ENCODE measurements at regions not wholly inside any gene's neighbourhood (a gene's known extent, or its start where the extent isn't known, plus 50 kb on each side); places are given as distances from the start of the nearest gene placed in this dataset.
"Not testable (repeated sequence)": the region's sequence is repeated elsewhere in the genome, so short reads cannot be mapped to it uniquely, and the experiment has no call there.

- intact Hi-C loops (cut with DNase I) = no loop called here
- TF ChIP-seq, protein P1, sequence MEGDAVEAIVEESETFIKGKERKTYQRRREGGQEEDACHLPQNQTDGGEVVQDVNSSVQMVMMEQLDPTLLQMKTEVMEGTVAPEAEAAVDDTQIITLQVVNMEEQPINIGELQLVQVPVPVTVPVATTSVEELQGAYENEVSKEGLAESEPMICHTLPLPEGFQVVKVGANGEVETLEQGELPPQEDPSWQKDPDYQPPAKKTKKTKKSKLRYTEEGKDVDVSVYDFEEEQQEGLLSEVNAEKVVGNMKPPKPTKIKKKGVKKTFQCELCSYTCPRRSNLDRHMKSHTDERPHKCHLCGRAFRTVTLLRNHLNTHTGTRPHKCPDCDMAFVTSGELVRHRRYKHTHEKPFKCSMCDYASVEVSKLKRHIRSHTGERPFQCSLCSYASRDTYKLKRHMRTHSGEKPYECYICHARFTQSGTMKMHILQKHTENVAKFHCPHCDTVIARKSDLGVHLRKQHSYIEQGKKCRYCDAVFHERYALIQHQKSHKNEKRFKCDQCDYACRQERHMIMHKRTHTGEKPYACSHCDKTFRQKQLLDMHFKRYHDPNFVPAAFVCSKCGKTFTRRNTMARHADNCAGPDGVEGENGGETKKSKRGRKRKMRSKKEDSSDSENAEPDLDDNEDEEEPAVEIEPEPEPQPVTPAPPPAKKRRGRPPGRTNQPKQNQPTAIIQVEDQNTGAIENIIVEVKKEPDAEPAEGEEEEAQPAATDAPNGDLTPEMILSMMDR (IDR thresholded peaks at IDR 0.05) = no peak
- no peak for TF ChIP-seq POLR2A (IDR thresholded peaks at IDR 0.05)
- WGBS, 2 donors = 5 to 17% methylated on average over 1 of the region's 1 CpG
Measured at GRCh38 chr13:61500176-61500575, 84.5 kb upstream of the PCDH20 start.

GRCh38 chr13:61495648-61496047, 80.0 kb upstream of the PCDH20 start:
- no peaks in the 10 kb centered on the region for H3K36me3 ChIP-seq (replicated peaks in 1 of 2; ENCODE audit: insufficient read depth in 1 of 2, low read depth in 2 of 2)
- TF ChIP-seq, protein P1 (IDR thresholded peaks at IDR 0.05) = no peak
- TF ChIP-seq POLR2A (IDR thresholded peaks at IDR 0.05) = no peak
- H3K27me3 ChIP-seq = no peaks in the 10 kb centered on the region
- DNase-seq = no peak
- H3K4me3 ChIP-seq = no peak overlapping the region
- no peak overlapping the region for H3K27ac ChIP-seq
- H3K9me3 ChIP-seq = no peaks in the 10 kb centered on the region
- no peak for ATAC-seq
- intact Hi-C loops (cut with DNase I) = no loop called here
- WGBS, 2 donors = 66 to 70% methylated on average over 2 of the region's 2 CpGs
- H3K4me1 ChIP-seq = no peaks in the 10 kb centered on the region

More at GRCh38 chr13:61500176-61500575, 84.5 kb upstream of the PCDH20 start:
- H3K27ac ChIP-seq = no peak overlapping the region
- H3K27me3 ChIP-seq = no peaks in the 10 kb centered on the region
- no peaks in the 10 kb centered on the region for H3K9me3 ChIP-seq
- H3K4me1 ChIP-seq = no peaks in the 10 kb centered on the region
- no peaks in the 10 kb centered on the region for H3K36me3 ChIP-seq (replicated peaks in 1 of 2; ENCODE audit: insufficient read depth in 1 of 2, low read depth in 2 of 2)
- ATAC-seq = no peak
- DNase-seq = no peak
- no peak overlapping the region for H3K4me3 ChIP-seq

DNA sequence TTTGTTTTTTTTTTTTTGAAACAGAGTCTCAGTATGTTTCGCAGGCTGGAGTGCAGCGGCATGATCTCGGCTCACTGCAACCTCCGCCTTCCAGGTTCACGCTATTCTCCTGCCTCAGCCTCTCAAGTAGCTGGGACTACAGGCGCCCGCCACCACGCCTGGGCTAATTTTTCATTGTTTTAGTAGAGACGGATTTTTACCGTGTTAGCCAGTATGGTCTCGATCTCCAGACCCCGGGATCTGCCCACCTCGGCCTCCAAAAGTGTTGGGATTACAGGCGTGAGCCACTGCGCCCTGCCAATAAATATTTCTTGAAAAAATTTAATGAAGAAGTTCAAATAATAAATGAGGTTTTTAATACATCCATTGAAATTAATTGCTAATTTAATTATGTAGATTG, 77.9 kb upstream of the PCDH20 start:
- H3K36me3 ChIP-seq (replicated peaks in 1 of 2; ENCODE audit: insufficient read depth in 1 of 2, low read depth in 2 of 2); H3K27me3 ChIP-seq; H3K9me3 ChIP-seq; H3K4me3 ChIP-seq; intact Hi-C loops (cut with DNase I); DNase-seq; H3K27ac ChIP-seq; H3K4me1 ChIP-seq; ATAC-seq: not testable (repeated sequence)
- WGBS, 2 donors = 91 to 94% methylated on average over 15 of the region's 15 CpGs

GRCh38 chr13:61486496-61486895, 70.8 kb upstream of the PCDH20 start:
- Histone ChIP-seq H3K36me3 (replicated peaks in 1 of 2; ENCODE audit: insufficient read depth in 1 of 2, low read depth in 2 of 2) (no peaks in the 10 kb centered on the region), H3K27ac (no peak overlapping the region), H3K4me3 (no peak overlapping the region), H3K4me1 (no peaks in the 10 kb centered on the region), H3K27me3 (no peaks in the 10 kb centered on the region), H3K9me3 (no peaks in the 10 kb centered on the region)
- no peak for TF ChIP-seq POLR2A (IDR thresholded peaks at IDR 0.05)
- TF ChIP-seq, protein P1 (IDR thresholded peaks at IDR 0.05) = no peak
- WGBS, 2 donors = 84 to 94% methylated on average over 2 to 6 of the region's 6 CpGs
- ATAC-seq (no peak), DNase-seq (no peak)
- intact Hi-C loops (cut with DNase I) = no loop called here

DNA sequence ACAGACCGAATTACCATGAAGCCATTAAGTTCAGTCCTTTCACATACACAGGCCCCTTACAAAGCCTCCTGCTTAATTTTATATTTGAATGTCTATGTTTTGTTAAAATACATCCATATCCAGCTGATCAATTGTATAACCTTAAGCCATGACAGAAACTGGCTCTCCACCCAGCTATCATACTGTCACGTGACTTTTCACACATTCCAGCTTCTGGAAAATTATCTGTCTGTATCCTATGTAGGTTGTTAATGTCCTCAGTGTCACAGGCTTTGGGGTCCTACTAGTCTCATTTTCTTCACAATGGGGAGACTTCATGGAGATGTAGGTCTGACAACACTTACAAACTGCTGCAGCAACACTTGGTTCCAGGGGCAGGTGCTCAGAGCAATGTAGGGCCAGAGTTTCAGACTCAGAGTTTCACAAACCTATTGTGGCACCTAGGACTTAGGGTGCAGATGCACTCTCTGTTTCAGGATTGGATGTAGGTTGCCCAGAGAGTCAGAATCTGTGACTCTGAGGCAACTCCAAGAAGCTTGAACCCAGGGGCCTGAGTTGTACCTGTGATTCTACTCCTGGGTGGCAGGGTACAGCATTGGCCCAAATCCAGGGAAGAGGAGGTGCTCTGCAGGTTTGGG, 69.6 kb upstream of the PCDH20 start:
- Histone ChIP-seq H3K36me3 (replicated peaks in 1 of 2; ENCODE audit: insufficient read depth in 1 of 2, low read depth in 2 of 2) (no peaks in the 10 kb centered on the region), H3K4me3 (no peak overlapping the region), H3K27ac (no peak overlapping the region), H3K4me1 (no peaks in the 10 kb centered on the region), H3K27me3 (no peaks in the 10 kb centered on the region), H3K9me3 (no peaks in the 10 kb centered on the region)
- no peak for ATAC-seq
- WGBS, 2 donors = 54 to 61% methylated on average over 2 of the region's 2 CpGs
- no peak for DNase-seq
- intact Hi-C loops (cut with DNase I) = no loop called here
- TF ChIP-seq POLR2A (IDR thresholded peaks at IDR 0.05) = no peak
- TF ChIP-seq, protein P1 (IDR thresholded peaks at IDR 0.05) = no peak
